DND-41 (cell line): ENCODE measurements at regions not wholly inside any gene's neighbourhood (a gene's known extent, or its start where the extent isn't known, plus 50 kb on each side); places are given as distances from the start of the nearest gene placed in this dataset.

Experiments used
- EZH2 ChIP-seq: IDR thresholded peaks from 3 replicates; pipeline ENCODE4 v1.6.1; 2012; ENCODE audit warnings: borderline replicate concordance, low read depth, mild to moderate bottlenecking, moderate library complexity, low read length, inconsistent platforms; ENCODE audit not compliant: severe bottlenecking
- TF ChIP-seq, protein P1 (sequence below): IDR thresholded peaks from 2 replicates; pipeline ENCODE4 v1.5.1; 2012; ENCODE audit warnings: borderline replicate concordance, low read length, moderate library complexity, mild to moderate bottlenecking; ENCODE audit not compliant: poor library complexity, severe bottlenecking; ENCODE audit errors: extremely low read depth

DNA sequence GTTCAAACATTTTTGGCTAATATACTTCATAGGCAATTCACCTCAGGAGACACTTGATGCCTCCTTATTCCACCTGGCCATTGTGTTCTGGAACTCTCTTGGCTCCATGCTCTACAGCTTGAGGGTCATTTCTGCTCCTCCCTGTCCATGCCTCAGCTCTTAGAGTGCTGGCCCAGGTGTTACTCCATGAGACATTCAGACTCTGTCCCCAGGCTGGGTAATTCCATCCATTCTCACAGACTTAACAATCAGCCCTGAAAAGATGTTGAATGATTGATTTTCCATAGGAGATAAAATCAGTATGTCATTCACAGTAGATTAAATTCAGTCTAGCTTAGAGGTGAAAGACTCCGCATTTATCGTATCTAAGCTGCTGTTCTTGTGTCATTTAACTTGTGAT, 168.6 kb upstream of the CWC22 start:
- TF ChIP-seq, protein P1, sequence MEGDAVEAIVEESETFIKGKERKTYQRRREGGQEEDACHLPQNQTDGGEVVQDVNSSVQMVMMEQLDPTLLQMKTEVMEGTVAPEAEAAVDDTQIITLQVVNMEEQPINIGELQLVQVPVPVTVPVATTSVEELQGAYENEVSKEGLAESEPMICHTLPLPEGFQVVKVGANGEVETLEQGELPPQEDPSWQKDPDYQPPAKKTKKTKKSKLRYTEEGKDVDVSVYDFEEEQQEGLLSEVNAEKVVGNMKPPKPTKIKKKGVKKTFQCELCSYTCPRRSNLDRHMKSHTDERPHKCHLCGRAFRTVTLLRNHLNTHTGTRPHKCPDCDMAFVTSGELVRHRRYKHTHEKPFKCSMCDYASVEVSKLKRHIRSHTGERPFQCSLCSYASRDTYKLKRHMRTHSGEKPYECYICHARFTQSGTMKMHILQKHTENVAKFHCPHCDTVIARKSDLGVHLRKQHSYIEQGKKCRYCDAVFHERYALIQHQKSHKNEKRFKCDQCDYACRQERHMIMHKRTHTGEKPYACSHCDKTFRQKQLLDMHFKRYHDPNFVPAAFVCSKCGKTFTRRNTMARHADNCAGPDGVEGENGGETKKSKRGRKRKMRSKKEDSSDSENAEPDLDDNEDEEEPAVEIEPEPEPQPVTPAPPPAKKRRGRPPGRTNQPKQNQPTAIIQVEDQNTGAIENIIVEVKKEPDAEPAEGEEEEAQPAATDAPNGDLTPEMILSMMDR: no peak
- TF ChIP-seq EZH2: no peak
